H1 (cell line): ENCODE measurements at regions not wholly inside any gene's neighbourhood (a gene's known extent, or its start where the extent isn't known, plus 50 kb on each side); places are given as distances from the start of the nearest gene placed in this dataset.
A peak's percentile ranks its signal among the peaks of the same experiment; 100 is the strongest.

Experiments used
- CTCF ChIA-PET: fragments of 300-600 bp; sonication (Branson Sonifier 250); formaldehyde crosslinking; loops from one replicate; lab custom pipeline; 2021; ENCODE audit not compliant: partially characterized antibody; lab: Charles Lee
- POLR2A ChIA-PET: fragments of 300-600 bp; sonication (Branson Sonifier 250); formaldehyde crosslinking; loops from one replicate; lab custom pipeline; 2021; ENCODE audit warnings: inconsistent platforms; ENCODE audit not compliant: partially characterized antibody; lab: Charles Lee
- DNase-seq, 2 experiments: peaks; one replicate each; pipeline versions ENCODE4 v3.0.0 to v3.0.0-alpha.2; 2010 to 2022; ENCODE audit warnings: low spot score in 2 of 2, low read depth in 1 of 2, mixed read lengths in 1 of 2
- FAIRE-seq: peaks from 2 replicates; lab custom pipeline; 2011; peaks lifted over from hg19 to GRCh38; lab: Jason Lieb, UNC
- H2AFZ ChIP-seq: 2 replicates; pipeline ENCODE4 v1.8.1; 2012; ENCODE audit warnings: low read length, inconsistent platforms
- H2AK5ac ChIP-seq: 2 replicates; pipeline ENCODE4 v1.6.1; 2013; ENCODE audit warnings: low read depth, low read length
- H2BK120ac ChIP-seq: replicated peaks from 2 replicates; pipeline ENCODE3; 2013; ENCODE audit warnings: low read depth, low read length, inconsistent platforms
- H2BK12ac ChIP-seq: 2 replicates; pipeline ENCODE4 v1.6.1; 2013; ENCODE audit warnings: low read depth, low read length
- H2BK15ac ChIP-seq: 2 replicates; pipeline ENCODE4 v1.6.1; 2013; ENCODE audit warnings: low read length
- H2BK20ac ChIP-seq: 2 replicates; pipeline ENCODE4 v1.6.1; 2013; ENCODE audit warnings: low read length
- H2BK5ac ChIP-seq: 2 replicates; pipeline ENCODE4 v1.6.1; 2013; ENCODE audit warnings: low read depth, low read length
- H3K14ac ChIP-seq: 2 replicates; pipeline ENCODE4 v1.6.1; 2013; ENCODE audit warnings: inconsistent platforms; ENCODE audit not compliant: insufficient read length
- H3K18ac ChIP-seq: 2 replicates; pipeline ENCODE4 v1.6.1; 2013; ENCODE audit warnings: low read length; ENCODE audit errors: extremely low read depth
- H3K23ac ChIP-seq: 2 replicates; pipeline ENCODE4 v1.6.1; 2013; ENCODE audit warnings: inconsistent platforms; ENCODE audit not compliant: insufficient read length
- H3K23me2 ChIP-seq: 2 replicates; pipeline ENCODE4 v1.6.1; 2013; ENCODE audit warnings: low read depth, low read length
- H3K27ac ChIP-seq: 2 replicates; pipeline ENCODE4 v1.6.1; 2011; ENCODE audit warnings: low read depth, low read length, inconsistent platforms
- H3K27me3 ChIP-seq, 4 experiments: replicated peaks in 1 of 4; 1 replicate in 1 of 4; 2 replicates in 3 of 4; pipeline versions ENCODE4 v1.6.1 to v1.8.1; 2011 to 2013; ENCODE audit warnings: low read length in 3 of 4, mild to moderate bottlenecking in 3 of 4, inconsistent platforms in 2 of 4, mixed read lengths in 2 of 4, moderate library complexity in 1 of 4; ENCODE audit not compliant: control insufficient read depth in 3 of 4, insufficient read depth in 3 of 4; ENCODE audit errors: extremely low read depth in 1 of 4
- H3K36me3 ChIP-seq, 4 experiments: 2 replicates each; pipeline versions ENCODE4 v1.6.1 to v1.8.1; 2011 to 2013; ENCODE audit warnings: mild to moderate bottlenecking in 4 of 4, low read length in 3 of 4, moderate library complexity in 2 of 4, control low read depth in 1 of 4, inconsistent platforms in 1 of 4; ENCODE audit not compliant: insufficient read depth in 4 of 4, control insufficient read depth in 2 of 4
- H3K4ac ChIP-seq: replicated peaks from 2 replicates; pipeline ENCODE3; 2013; ENCODE audit warnings: low read length, low read depth, mixed read lengths, inconsistent platforms; ENCODE audit not compliant: insufficient read length
- H3K4me1 ChIP-seq, 4 experiments: replicated peaks in 1 of 4; 1 replicate in 1 of 4; 2 replicates in 3 of 4; pipeline versions ENCODE4 v1.6.1 to v1.8.1; 2011 to 2013; ENCODE audit warnings: low read length in 3 of 4, inconsistent platforms in 2 of 4, mixed read lengths in 1 of 4; ENCODE audit not compliant: insufficient read depth in 4 of 4, control insufficient read depth in 3 of 4
- H3K4me2 ChIP-seq, 2 experiments: 2 replicates each; pipeline versions ENCODE4 v1.6.1 to v1.8.1; 2011 to 2013; ENCODE audit warnings: low read depth in 2 of 2, low read length in 2 of 2, control low read depth in 1 of 2, inconsistent platforms in 1 of 2, mild to moderate bottlenecking in 1 of 2; ENCODE audit not compliant: insufficient read depth in 1 of 2
- H3K4me3 ChIP-seq, 4 experiments: fragments of 200-600, 300-600 bp in 1 of 4; sonication (generic), shearing (Covaris generic), sonication (Bioruptor Twin) in 1 of 4; 2 replicates each; pipeline versions ENCODE4 v1.5.1 to v1.8.1; 2011 to 2016; ENCODE audit warnings: low read length in 4 of 4, low read depth in 3 of 4, control low read depth in 2 of 4, inconsistent platforms in 2 of 4, mild to moderate bottlenecking in 2 of 4, mixed read lengths in 1 of 4, moderate library complexity in 1 of 4; ENCODE audit not compliant: insufficient read depth in 2 of 4; ENCODE audit errors: extremely low read depth in 1 of 4
- H3K56ac ChIP-seq: replicated peaks from 2 replicates; pipeline ENCODE3; 2013; ENCODE audit warnings: low read depth, mild to moderate bottlenecking, mixed read lengths, low read length, inconsistent platforms; ENCODE audit not compliant: insufficient read length
- H3K79me1 ChIP-seq: 2 replicates; pipeline ENCODE4 v1.6.1; 2013; ENCODE audit warnings: low read depth, low read length, control low read depth
- H3K79me2 ChIP-seq, 2 experiments: 2 replicates each; pipeline versions ENCODE4 v1.6.1 to v1.8.1; 2012 to 2013; ENCODE audit warnings: low read length in 2 of 2, mild to moderate bottlenecking in 2 of 2, inconsistent platforms in 1 of 2; ENCODE audit not compliant: insufficient read depth in 2 of 2, control insufficient read depth in 1 of 2
- H3K9ac ChIP-seq, 4 experiments: replicated peaks in 1 of 4; 1 replicate in 1 of 4; 2 replicates in 3 of 4; pipeline versions ENCODE4 v1.6.1 to v1.8.1; 2011 to 2013; ENCODE audit warnings: low read depth in 3 of 4, low read length in 3 of 4, control low read depth in 2 of 4, mild to moderate bottlenecking in 2 of 4, moderate library complexity in 2 of 4, inconsistent platforms in 1 of 4; ENCODE audit errors: extremely low read depth in 1 of 4
- H3K9me3 ChIP-seq, 2 experiments: 2 replicates each; pipeline versions ENCODE4 v1.6.1 to v1.8.1; 2012 to 2013; ENCODE audit warnings: mild to moderate bottlenecking in 2 of 2, moderate library complexity in 2 of 2, control low read depth in 1 of 2, inconsistent platforms in 1 of 2, low read depth in 1 of 2, low read length in 1 of 2, mixed read lengths in 1 of 2; ENCODE audit not compliant: insufficient read depth in 2 of 2
- H4K20me1 ChIP-seq, 2 experiments: replicated peaks in 1 of 2; 2 replicates each; pipeline versions ENCODE3 to v1.8.1; 2011 to 2013; ENCODE audit warnings: inconsistent platforms in 2 of 2, low read length in 2 of 2, mild to moderate bottlenecking in 1 of 2; ENCODE audit not compliant: insufficient read depth in 2 of 2, control insufficient read depth in 1 of 2
- H4K5ac ChIP-seq: 2 replicates; pipeline ENCODE4 v1.6.1; 2013; ENCODE audit warnings: low read length, low read depth, mixed read lengths, inconsistent platforms; ENCODE audit not compliant: insufficient read length
- H4K8ac ChIP-seq: 2 replicates; pipeline ENCODE4 v1.8.0; 2013; ENCODE audit warnings: mild to moderate bottlenecking, moderate library complexity, low read length, inconsistent platforms; ENCODE audit not compliant: insufficient read depth; ENCODE audit errors: extremely low read depth
- H4K91ac ChIP-seq: replicated peaks from 2 replicates; pipeline ENCODE3; 2013; ENCODE audit warnings: low read length, mixed read lengths, inconsistent platforms; ENCODE audit not compliant: insufficient read length
- BACH1 ChIP-seq: IDR thresholded peaks from 2 replicates; pipeline ENCODE4 v1.6.1; 2012; ENCODE audit warnings: low read length, improper control_type of control experiment
- CBX5 ChIP-seq: fragments of 300-800, 300-1000 bp; sonication (generic); IDR thresholded peaks from 2 replicates; pipeline ENCODE4 v1.7.1; 2016; ENCODE audit warnings: antibody characterized with exemption, low read length, low read depth
- CBX8 ChIP-seq: fragments of 300-800, 300-1000 bp; sonication (generic); IDR thresholded peaks from 2 replicates; pipeline ENCODE4 v1.7.1; 2016; ENCODE audit warnings: low read depth, low read length, borderline replicate concordance
- CREB1 ChIP-seq: IDR thresholded peaks from 2 replicates; pipeline ENCODE4 v1.6.1; 2012; ENCODE audit warnings: inconsistent platforms
- CTBP2 ChIP-seq: IDR thresholded peaks from 2 replicates; pipeline ENCODE4 v1.7.0; 2011; ENCODE audit warnings: borderline replicate concordance, mild to moderate bottlenecking, moderate library complexity, mixed read lengths, low read length; ENCODE audit not compliant: insufficient read depth, insufficient read length
- E2F6 ChIP-seq: IDR thresholded peaks from 2 replicates; pipeline ENCODE4 v1.6.1; 2012; ENCODE audit warnings: inconsistent platforms
- GABPA ChIP-seq: IDR thresholded peaks from 2 replicates; pipeline ENCODE4 v1.6.1; 2011; ENCODE audit warnings: mild to moderate bottlenecking, low read length, moderate library complexity, borderline replicate concordance; ENCODE audit not compliant: insufficient read depth
- JUND ChIP-seq: IDR thresholded peaks from 2 replicates; pipeline ENCODE4 v1.6.1; 2011; ENCODE audit warnings: mild to moderate bottlenecking, improper control_type of control experiment, low read length
- KDM5A ChIP-seq: fragments of 200-600 bp; IDR thresholded peaks from 2 replicates; pipeline ENCODE4 v1.7.1; 2012; ENCODE audit warnings: mild to moderate bottlenecking, low read length, inconsistent platforms, mixed read lengths
- NANOG ChIP-seq: IDR thresholded peaks from 2 replicates; pipeline ENCODE4 v1.6.1; 2011; ENCODE audit warnings: low read length, low read depth, mild to moderate bottlenecking, inconsistent platforms; ENCODE audit not compliant: insufficient read depth, poor library complexity, severe bottlenecking
- POLR2A ChIP-seq, 2 experiments: IDR thresholded peaks; 1 replicate in 1 of 2; 2 replicates in 1 of 2; pipeline ENCODE4 v1.6.1; 2011; ENCODE audit warnings: low read depth in 2 of 2, low read length in 2 of 2, mild to moderate bottlenecking in 2 of 2; ENCODE audit errors: control extremely low read depth in 1 of 2
- SIN3A ChIP-seq, 2 experiments: IDR thresholded peaks in 1 of 2; conservative IDR thresholded peaks in 1 of 2; 2 replicates each; pipeline ENCODE4 v1.6.1; 2011 to 2012; ENCODE audit warnings: low read length in 2 of 2, improper control_type of control experiment in 1 of 2, low read depth in 1 of 2, mild to moderate bottlenecking in 1 of 2
- SIRT6 ChIP-seq: IDR thresholded peaks from one replicate; pipeline ENCODE4 v1.7.1; 2012; ENCODE audit warnings: low read length, inconsistent platforms
- SIX5 ChIP-seq: IDR thresholded peaks from 2 replicates; pipeline ENCODE4 v1.6.1; 2011; ENCODE audit warnings: mild to moderate bottlenecking, low read depth, low read length
- TCF12 ChIP-seq: IDR thresholded peaks from 2 replicates; pipeline ENCODE4 v1.6.1; 2011; ENCODE audit warnings: low read depth, mild to moderate bottlenecking, low read length
- WGBS, 2 experiments: shearing (Covaris generic) in 1 of 2; methylation state at CpG; one replicate each; pipeline versions ENCODE4 v1.1.6 to v1.1.7; 2013 to 2015; ENCODE audit warnings: low lambda C conversion rate in 2 of 2, mixed read lengths in 2 of 2, inconsistent platforms in 1 of 2, low coverage in 1 of 2, missing lambda C conversion rate in 1 of 2; ENCODE audit not compliant: insufficient replicate concordance in 2 of 2, insufficient coverage in 1 of 2, insufficient read length in 1 of 2; ENCODE audit errors: extremely low coverage in 1 of 2, missing lambda C conversion rate in 1 of 2; 5-methylcytosine and 5-hydroxymethylcytosine counted together

DNA sequence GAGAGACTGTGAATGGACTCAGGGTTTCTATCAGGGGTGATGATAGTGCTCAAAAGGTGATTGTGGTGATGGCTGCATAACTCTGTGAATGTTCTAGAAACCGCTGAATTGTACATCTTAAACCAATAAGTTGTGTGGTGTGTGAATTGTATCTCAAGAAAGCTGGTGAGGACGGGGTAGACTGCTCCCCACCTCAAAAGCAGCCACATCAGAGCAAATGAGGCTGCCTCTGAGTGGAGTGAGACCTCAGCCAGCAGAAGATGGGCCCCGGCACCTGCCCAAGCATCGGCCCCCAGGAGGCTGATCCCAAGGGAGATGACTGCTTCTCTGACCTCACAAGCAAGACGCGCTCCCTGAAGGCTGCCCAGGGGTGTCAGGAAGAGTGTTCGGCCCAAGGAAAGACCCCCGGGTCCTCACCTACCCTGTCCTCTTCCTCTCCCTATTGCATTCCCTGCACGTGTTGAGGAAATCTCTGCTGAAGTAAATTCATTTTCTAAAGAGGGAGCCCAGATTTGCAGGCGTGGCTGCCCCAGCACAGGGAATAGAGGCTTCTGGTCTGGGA lies 279.3 kb upstream of the SHH start:
- Histone ChIP-seq H2AFZ (no peak overlapping the region), H3K18ac (no peak overlapping the region), H2BK5ac (no peak overlapping the region), H4K5ac (no peak overlapping the region), H3K9me3 (no peaks in the 10 kb centered on the region), H3K56ac (no peak overlapping the region), H2BK120ac (no peak overlapping the region), H3K4ac (no peak overlapping the region), H3K23me2 (no peaks in the 10 kb centered on the region), H3K27ac (no peak overlapping the region), H4K91ac (no peak overlapping the region), H3K4me3 (no peak overlapping the region), H3K36me3 (no peaks in the 10 kb centered on the region), H2AK5ac (no peak overlapping the region), H2BK20ac (no peak overlapping the region), H3K23ac (no peak overlapping the region), H3K4me2 (no peak overlapping the region), H3K9ac (no peak overlapping the region), H3K79me2 (no peaks in the 10 kb centered on the region), H2BK15ac (no peak overlapping the region), H4K20me1 (no peaks in the 10 kb centered on the region), H3K27me3 (no peaks in the 10 kb centered on the region), H3K79me1 (no peaks in the 10 kb centered on the region), H3K4me1 (peaks cover 0 to 7% (median 0%) of the 10 kb centered on the region in 4 experiments; a peak in 1 of 7 replicates), H3K14ac (no peak overlapping the region), H2BK12ac (no peak overlapping the region), H4K8ac (peak overlapping the region; percentile 29; the same call in 1 of the 2 replicates)
- 95% methylated on average over 8 of the region's 10 CpGs; no CpG with 5 or more reads in 1 of the 2 experiments for WGBS, 2 experiments
- CTCF ChIA-PET: no interaction called here
- FAIRE-seq (no peak), DNase-seq (no peak)
- POLR2A ChIA-PET: no interaction called here
- TF ChIP-seq CREB1 (no peak), E2F6 (no peak), POLR2A (IDR thresholded peaks at IDR 0.05; ENCODE audit: control extremely low read depth in 1 of 2, low read depth in 2 of 2, low read length in 2 of 2) (no peak), CTBP2 (no peak), GABPA (no peak), SIX5 (no peak), KDM5A (no peak), BACH1 (no peak), CBX8 (no peak), SIRT6 (no peak), JUND (no peak), CBX5 (no peak), SIN3A (conservative IDR thresholded peaks at IDR 0.05 in 1 of 2, IDR thresholded peaks at IDR 0.05 in 1 of 2; ENCODE audit: low read depth in 1 of 2, low read length in 2 of 2) (no peak), NANOG (no peak), TCF12 (no peak)
